ENCODE measurements at regions not wholly inside any gene's neighbourhood (a gene's known extent, or its start where the extent isn't known, plus 50 kb on each side); places are given as distances from the start of the nearest gene placed in this dataset.

DNA sequence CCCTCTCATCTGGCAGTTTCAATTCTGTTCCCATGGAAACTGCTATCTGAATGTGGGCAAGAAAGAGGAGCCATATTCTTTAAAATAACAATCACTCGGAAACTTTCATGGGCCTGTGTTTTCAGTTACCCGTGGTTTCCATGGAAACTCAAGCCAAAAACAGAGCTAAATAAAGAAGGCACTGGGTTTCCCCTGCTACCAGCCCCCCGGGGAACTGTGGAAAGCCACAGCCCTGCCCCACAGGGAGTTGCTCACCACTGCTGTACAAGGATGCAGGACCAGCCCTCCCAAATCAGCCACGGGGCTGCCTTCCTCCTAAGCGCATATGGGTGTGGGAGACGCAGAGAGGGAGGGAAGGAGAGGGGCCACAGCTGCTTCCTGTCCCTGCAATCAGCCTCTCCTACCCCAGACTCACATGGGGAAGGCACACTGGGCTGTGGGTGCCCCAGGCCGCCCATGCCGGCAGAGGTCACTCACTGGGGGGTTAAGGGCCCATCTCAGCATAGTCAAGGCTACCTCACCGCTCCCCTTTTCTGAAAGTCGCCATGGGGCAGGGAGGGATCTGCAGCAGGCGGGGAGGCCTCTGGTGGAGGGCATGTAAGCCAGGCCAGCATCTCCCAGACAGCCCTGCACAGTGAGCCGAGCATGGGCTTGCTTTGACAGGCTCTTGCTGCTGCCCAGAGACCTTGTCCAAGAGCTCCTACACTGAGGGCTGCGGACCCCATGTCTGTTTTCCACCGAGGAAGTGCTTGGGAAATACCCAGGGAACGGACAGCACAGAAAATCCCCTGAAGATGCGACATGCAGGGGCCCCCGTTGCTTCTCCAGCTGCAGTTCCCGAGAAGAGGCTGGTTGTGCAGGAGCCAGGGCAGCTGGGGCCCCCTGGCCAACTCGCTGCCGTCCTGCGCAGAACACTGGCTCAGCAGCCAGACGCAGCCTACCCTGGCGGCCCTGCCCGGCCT lies 157.3 kb upstream of the PPP2R2D start:
- no peak for DNase-seq

DNA sequence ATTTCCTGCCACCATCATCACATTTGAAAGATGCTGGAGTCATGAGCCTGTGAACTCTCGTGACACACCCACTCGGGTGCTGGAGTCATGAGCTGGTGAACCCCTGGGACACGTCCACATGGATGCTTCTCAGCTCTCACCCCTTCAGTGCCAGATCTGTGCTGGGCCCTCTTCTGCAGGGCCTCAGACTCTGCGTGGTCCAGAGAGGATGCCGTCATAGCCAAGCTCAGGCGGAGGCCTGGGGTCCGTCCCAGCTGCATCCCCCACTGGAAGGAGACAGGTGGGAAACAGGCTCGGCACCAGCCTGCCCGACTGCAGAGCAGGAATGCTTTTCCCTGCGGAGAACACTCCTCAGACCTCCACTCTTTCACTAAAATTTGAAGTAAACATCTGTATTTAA lies 156.5 kb upstream of the PPP2R2D start:
- DNase-seq, result no peak

DNA sequence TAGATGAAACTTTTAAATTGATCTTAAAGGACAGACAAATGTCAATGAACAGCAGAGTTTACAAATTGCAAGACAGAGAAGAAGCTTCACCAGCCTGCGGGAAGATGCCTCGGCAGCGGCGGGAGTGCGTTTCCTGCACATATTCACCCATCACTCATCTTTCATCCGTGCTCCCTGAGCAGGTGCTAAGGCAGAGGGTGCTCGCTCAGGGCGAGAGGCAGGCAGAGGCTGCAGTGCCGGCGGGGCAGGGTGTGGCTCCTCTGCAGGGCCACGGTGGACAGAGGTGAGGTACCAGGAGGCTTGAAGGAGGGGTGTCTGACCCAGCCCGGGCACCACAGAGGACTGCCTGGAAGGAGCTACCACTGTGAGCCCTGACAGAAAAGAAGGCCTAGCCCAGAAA lies 155.2 kb upstream of the PPP2R2D start:
- no peak for DNase-seq

DNA sequence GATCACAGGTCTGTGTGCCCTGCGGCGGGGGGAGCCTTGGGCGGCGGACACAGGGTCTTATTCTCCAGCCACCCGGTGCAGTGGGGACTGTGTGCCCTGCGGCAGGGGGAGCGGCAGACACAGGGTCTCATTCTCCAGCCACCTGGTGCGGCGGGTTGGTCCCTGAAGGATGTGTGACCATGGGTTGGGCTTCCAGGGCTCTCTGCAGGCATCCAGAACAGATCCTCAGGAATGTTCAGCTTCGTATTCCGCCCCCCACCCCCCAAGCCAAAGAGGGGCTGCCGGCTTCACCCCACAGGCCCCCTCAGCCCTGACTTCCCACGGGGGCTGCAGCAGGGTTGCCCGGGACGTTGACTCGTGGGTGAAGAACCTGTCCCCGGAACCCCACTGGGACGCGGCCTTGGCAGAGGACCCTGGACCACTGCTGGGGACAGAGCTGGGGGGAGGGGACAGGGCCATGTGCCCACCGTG lies 154.5 kb upstream of the PPP2R2D start:
- DNase-seq, result no peak

DNA sequence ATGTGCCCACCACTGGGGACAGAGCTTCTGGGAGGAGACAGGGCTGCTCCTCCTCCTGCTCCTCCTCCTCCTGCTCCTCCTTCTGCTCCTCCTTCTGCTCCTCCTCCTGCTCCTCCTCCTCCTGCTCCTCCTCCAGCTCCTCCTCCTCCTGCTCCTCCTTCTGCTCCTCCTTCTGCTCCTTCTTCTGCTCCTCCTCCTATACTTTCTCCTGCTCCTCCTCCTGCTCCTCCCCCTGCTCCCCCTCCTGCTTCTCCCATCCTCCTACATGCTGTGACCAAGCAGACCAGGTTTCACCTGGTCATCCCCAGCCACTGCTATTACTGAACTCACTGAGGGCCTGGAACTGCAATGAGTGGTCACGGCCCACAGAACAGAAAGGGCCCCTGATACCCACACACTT lies 154.0 kb upstream of the PPP2R2D start:
- DNase-seq, result no peak

DNA sequence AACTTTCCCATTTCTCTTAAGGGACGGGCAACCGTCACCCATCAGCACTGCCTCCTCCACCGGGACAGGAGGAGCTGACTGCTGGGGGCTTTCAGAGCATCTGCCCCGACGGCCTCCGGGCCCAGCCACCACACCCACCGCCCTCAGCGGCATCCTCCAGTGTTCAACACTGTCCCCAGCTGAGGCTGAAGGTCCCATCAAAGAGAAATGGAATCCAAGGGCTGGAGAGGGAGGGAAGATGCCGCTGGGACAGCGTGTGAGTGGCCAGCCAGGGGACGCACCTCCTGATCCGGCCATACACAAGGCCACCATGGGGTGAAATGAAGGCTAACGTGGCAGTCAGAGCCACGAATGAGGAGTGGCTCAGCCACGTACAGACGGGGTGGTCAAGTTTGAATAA lies 153.6 kb upstream of the PPP2R2D start:
- DNase-seq, result no peak

DNA sequence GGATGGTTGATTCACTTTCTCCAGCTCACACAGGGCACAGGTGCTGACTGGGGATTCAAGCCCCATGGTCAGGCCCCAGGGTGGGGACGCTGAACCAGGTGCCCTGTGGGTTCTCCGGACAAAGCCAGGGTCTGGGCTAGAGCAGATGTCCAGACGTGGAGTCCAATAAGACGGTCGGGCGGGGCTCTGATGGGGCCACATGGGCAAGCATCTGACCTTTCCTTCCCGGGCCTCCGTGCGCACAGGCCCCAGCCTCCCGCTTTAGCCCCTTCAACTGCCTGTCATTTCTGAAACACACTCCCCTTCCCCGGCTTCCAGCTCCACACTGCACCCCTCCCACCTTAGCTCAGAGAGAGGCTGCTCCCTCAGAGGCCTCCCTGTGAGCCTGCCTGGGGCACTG lies 153.0 kb upstream of the PPP2R2D start:
- no peak for DNase-seq

DNA sequence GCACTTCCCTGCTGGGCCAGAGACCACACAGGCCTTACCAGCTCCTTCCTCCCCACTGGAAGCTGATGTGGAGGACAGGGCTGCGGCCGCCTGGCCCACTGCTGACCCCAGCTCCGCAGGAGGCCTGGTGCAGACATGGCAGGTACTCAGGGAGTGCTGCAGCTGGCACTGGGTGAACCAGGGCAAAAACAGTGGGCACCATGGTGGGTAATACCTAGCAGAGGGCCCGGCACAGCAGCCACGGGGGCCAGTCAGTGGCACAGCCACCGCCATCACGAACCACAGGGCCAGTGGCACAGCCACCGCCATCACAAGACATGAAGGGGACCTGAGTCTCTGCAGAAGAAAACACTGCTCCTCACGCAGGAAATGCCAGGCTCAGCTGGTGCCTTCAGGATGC lies 152.6 kb upstream of the PPP2R2D start:
- no peak for DNase-seq

DNA sequence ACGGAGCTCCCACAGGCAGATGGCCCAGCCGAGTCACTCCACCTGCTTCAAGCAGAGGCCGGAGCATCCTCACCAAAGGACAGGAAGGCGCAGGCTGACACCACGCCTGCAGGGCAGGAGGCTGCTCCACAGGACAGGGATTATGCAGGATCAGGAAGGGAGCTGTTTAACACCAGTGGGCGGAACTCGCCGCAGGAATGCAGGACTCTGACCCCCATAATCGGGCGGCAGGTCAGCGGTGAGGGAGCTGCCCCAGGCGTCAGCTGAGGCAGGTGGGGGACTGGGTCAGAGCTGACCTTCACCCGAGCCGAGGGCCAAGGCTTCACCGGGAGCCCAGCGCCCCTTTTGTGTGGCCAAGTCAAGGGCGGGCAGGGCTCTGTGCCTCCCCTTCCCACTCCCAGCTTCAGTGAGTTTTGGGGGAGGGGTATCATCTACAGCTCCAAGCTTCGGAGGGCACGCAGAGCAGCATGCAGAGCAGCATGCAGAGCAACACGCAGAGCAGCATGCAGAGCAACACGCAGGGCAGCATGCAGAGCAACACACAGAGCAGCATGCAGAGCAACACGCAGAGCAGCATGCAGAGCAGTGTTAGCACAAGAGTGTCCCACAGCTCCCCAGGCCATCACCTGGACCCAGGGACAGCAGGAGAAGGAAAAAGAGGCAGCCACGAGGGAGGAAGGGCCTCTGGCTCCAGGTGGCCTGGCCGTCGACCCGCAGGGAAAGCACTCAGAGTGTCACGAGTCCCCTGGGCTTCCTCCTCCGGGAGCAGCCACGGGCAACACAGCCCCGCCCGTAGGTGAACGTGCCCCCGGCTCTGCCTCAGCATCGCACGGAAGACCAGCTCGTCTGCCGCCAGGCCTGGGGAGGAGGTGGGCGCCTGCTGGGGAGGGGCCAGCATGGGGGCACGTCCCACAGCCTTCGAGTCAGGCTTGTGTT lies 151.7 kb upstream of the PPP2R2D start:
- DNase-seq, result no peak

DNA sequence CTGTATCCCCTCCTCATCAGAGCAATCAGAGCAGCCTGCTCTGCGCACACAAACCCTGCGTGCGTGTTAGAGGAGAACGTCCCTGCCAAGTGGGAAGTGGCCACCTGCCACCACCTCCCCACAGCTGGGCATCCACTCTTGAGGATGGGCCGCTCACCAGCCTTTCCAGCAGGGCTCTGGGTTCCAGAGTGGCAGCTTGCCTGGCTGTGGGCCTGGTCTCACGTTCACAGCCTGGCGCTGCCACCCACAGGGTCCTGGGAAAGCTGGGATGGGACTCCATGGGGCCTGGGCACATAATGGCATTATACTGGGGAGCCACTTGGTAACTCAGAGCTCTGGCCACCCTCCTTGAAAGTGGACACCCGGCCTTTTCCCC lies 151.1 kb upstream of the PPP2R2D start:
- no peak for DNase-seq

DNA sequence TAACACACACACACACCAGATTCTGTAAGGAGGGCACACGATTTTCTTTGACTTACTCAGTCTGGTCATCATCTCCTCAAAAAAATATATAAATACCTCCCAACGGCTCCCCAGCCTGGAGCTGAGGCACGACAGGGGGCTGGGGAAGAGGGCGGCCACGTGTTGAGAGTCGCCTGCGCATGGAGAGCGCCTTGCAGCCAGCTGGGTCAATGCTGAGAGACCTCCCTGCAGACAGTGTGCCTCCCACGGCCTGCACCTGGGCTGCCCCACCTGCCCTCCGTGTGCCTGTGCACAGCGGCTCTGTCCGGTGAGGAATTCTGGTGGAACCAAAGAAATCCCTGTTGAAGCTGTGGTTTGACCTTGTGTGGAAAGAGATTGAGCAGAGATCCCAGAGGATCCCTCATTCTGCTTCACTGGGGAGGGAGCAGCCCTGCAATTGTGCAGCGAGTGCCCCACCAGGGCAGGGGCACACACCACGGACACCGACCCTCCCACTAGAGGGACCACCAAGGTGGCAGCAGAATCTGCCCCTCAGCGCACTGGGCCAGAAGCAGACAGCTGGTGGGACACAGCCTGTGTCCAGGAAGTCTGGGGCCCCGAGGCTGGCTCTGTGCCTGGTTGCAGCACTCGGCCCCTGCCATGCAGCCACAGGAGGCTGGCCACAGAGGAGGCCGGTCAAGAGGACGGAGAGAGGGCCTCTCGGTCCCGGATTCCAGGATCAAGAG lies 150.5 kb upstream of the PPP2R2D start:
- no peak for DNase-seq

DNA sequence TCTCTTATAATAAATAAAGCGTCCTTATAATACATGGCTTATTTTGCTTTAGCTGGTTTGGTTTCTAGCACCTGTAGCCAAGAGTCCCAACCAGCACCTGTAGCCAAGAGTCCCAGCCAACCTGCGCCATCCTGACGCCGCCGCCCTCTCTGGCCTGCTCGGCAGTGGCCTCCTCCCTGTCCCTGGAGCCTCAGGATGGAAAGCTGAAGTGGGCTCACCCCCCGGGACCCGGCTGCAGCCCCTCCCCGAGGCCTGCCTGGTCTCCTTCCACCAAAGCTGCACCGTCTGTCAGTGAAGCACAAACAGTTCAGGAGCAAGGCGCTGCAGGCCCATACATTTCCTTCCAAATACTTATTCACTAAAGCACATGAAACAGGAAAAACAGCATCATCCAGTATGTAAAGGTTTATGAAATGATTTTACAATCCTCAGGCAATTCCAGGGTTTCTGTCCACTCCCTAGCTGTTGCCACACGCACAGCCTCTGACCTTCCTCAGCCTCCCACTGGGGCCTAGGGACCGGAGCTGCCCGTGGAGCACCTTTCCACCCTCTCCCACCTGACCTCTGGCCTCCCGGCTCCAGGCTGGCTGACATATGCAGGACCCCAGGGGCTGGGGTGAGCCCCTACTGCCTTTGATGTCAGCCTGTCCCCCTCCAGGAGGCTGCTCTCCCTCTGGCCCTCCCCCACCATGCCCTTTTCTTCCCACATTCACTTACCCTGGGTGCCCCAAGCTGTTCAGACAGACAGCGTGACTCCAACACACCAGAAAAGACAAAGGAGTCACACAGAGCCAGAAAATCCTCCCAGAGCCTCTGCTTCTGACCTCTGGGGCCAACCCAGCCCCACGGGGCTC lies 149.6 kb upstream of the PPP2R2D start:
- no peak for DNase-seq

DNA sequence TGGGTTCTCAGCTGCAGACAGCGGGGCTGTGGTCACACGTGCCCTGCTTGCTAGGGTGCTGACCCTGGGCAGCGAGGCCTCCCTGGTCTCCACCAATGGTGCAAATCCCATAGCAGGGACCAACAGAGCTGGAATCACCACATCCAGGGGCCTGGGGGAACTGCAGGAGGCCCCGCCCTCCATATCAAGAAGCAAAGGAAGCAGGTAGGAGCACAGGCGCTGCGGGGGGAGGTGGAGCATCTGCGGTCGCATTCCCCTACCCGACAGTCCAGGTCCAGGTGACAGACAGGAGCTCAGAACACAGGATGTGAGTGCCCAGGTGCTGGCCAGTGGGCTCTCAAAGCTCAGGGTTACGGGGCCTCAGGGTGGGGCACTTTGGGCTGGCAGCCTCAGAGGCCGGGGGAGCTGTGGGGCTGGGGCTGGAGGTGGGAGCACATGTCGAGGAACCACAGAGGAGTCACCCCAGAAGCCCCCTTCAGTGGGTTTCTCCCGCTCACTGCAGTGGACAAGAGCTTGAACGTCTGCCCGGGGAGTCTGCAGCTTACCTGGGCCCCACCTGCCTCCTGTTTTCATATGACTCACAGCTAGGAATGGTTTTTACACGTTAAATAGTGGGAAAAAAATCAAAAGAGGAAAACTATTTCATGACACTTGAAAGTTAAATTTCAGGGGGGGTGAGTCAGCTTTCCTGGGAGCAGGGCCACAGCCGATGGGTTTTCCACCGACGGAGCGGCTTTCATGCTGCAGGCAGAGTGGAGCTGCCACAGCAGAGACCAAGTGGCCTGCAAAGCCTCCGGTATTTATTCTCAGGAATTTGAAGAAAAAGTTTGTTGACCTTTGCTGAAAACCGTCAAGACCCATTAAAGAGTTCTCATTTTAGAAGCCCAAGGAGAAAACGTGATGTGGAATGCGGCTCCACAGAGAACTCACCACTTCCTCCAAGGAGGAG lies 148.7 kb upstream of the PPP2R2D start:
- DNase-seq, result no peak

DNA sequence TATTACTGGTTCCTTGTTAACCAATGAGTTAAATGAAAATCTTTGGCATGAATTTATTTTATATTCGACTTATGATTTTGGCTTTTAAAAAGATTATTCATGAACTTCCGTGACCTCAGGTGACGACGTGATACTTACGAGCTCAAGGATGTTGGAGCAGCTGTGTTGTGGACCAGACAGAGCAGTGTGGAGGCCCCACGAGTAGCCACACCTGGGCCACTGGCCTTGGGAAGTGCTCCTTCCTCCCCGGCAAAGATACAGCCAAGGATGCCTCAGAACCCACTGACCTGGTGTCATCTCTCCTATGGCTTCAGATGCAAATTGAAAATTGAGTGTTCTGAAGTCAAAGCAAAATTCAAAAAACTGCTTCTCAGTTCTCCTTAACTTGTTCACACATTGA lies 147.5 kb upstream of the PPP2R2D start:
- no peak for DNase-seq

DNA sequence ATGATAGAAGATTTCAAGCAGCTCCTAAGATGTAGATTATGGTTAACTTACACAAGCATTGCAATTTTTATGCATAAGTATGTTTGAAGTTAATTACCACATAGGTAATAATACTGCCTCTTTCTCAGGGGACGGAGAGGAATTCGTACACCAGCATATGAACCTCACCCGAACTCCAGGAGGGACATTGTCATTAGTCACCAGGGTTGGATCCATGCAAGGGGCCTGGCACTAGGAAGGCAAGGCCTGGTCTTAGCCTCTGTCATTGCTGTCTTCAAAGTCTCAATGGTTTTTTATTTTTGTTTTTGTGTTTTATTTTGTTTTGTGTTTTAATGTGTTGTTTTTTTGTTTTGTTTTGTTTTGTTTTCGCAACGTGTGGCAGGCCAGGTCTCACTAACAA lies 145.6 kb upstream of the PPP2R2D start:
- DNase-seq, result no peak

DNA sequence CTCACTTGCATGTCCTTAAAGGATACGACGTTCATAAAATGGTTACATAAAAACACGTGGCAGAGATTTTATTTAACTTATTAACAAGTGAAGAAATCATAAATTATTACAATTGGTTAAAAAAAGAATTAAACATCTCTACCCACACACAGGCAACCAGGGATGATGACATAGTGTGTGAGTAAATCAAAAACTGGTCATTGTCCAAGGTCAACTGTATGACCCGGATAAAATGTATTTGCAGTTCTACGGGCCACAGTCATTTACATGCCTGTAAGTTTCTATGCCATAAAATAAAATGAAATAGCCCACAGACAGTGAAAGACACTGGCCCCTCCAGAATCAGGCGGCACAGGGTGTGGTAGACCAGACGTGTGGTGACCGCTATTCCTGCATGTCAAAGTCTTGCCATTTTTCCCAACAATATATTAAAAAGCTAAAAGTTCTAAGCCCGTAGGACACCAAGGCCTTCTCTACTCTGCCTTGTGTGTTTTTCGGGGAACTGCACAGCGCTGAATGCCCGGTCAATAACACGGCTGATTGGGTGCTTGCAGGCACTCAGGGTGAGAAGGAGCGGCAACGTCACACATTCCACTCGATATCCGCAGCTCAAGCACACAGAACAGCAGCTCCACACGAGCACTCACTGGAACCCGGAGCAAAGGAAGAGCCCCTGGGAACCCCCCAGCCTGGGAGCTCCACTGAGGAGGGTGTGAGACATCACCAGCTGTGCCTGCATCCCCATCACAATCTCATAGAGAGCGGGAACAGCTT lies 143.3 kb upstream of the PPP2R2D start:
- no peak for DNase-seq

DNA sequence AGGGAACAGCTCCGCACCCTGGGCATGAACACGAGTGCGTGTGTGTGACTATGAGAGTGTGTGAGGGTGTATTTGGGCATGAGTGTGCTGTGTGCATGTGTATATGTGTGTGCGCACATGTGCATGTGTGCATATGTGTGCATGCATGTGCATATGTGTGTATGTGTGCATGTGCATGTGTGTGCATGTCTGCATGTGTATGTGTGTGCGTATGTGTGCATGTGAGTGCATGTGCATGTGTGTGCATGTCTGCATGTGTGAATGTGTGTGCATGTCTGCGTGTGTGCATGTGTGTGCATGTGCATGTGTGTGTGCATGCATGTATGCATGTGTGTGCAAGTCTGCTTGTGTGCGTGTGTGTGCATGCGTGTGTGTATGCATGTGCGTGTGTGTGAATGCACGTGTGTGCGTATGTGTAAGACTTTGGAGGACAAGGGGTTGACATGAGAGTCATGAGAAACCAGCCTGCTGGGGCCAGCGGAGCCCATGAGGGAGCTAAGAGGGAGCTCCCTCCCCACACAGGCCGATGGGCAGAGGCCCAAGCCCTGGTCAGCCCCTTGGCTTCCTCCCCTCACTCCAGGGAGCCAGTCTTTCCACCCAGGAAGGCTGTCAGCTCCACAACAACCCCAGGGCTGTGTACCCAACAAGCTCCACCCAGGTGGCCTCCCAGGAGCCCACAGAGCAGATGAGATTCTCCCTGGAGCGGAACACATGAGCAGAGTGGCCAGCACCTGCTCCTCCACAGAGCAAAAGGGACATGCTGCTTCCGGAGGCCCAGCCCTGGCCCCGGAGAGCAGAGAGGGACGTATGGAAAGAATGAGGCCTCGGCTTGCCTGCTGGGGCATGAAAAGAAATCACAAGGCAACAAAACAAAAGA lies 142.5 kb upstream of the PPP2R2D start:
- no peak for DNase-seq

DNA sequence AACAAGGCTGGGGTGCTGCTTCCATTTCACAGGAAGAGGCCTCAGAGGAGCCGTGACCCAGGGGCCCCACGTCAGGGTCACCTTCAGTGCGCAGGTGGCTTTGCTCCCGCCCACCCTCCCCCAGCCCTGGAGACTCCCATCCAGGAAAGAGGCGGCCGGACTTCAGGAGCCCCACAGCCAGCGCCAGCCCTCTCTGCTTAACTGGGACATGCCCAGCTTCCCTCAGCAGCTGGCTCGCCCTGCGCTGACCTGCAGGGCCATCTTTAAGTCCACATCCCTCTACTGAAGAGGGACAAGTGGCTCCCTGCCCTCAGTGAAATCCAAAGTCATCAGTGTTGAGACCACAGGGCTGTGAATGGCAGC lies 141.9 kb upstream of the PPP2R2D start:
- DNase-seq, result no peak

DNA sequence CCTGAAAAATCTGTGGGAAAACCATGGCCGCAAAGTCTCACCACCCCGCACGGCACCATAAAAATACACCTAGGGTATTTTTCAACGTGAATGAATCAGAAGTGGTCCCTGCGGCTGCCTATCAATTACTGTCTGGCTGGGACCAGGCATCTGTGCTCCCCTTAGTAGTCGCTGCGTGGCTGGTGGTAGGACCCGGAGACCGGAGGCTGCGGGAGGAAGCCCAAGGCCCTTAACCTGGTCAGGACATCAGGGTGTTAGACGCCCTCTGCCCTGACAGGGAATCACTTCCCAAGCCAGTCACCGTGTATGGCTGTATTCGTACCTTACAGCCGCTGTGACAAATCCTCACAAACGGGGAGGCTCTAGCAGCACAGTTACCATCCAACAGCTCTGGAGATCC lies 141.5 kb upstream of the PPP2R2D start:
- DNase-seq, result no peak
